ENCODE measurements at regions not wholly inside any gene's neighbourhood (a gene's known extent, or its start where the extent isn't known, plus 50 kb on each side); places are given as distances from the start of the nearest gene placed in this dataset.

DNA sequence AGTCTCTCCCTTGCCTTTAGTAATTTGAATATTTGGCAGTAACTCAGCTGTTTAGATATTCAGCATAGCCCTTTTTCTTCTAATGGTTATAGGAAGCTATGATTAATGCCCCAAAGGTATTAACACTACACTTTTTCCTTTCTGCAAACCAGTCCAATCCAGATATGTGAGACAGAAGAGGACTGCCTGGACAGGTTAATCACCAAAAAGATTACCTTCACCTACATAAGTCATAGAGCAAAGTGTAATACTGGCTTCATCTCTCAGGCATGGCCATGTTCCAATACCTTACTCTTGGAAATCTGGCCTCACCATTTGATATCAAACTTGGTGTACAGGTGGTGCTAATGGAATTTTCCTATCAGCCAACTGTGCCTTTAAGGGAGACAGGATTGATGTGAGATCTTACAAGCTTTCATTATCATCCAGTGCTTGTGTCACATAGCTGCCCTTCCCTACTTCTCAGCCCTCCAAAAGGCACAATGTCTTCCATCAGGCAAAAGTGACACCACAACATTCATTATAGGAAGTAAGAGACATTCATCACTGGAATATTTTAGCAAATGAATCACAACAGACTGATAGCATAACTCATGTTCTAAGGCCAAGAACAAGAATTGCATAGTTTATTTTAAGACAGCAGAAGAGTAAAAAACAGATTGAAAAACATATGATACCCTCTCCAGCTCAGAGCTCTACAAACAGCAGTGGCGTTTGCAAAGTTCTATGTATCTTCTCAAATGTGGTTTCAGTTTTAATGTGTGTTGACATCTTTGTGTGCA is 91.2 kb upstream of the PAM start:
- no peaks in the 10 kb centered on the region for H3K36me3 ChIP-seq (ENCODE audit: insufficient read depth, low read length)
- no peaks in the 10 kb centered on the region for H3K9me3 ChIP-seq (ENCODE audit: control insufficient read depth in 1 of 2, insufficient read depth in 1 of 2, low read length in 2 of 2)
- TF ChIP-seq, protein P1, sequence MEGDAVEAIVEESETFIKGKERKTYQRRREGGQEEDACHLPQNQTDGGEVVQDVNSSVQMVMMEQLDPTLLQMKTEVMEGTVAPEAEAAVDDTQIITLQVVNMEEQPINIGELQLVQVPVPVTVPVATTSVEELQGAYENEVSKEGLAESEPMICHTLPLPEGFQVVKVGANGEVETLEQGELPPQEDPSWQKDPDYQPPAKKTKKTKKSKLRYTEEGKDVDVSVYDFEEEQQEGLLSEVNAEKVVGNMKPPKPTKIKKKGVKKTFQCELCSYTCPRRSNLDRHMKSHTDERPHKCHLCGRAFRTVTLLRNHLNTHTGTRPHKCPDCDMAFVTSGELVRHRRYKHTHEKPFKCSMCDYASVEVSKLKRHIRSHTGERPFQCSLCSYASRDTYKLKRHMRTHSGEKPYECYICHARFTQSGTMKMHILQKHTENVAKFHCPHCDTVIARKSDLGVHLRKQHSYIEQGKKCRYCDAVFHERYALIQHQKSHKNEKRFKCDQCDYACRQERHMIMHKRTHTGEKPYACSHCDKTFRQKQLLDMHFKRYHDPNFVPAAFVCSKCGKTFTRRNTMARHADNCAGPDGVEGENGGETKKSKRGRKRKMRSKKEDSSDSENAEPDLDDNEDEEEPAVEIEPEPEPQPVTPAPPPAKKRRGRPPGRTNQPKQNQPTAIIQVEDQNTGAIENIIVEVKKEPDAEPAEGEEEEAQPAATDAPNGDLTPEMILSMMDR (IDR thresholded peaks at IDR 0.05): no peak
- ATAC-seq (ENCODE audit: poor library complexity) (no peak), DNase-seq (no peak)
- H3K27me3 ChIP-seq (ENCODE audit: control insufficient read depth in 1 of 2, insufficient read depth in 2 of 2, low read length in 2 of 2): no peaks in the 10 kb centered on the region
- Mint-ChIP-seq H3K27me3 (peaks cover 8% of the 10 kb centered on the region), H3K36me3 (ENCODE audit: low read depth) (no peaks in the 10 kb centered on the region), H3K4me1 (ENCODE audit: low read depth) (no peaks in the 10 kb centered on the region), H3K27ac (no peak overlapping the region), H3K4me3 (no peak overlapping the region), H3K9me3 (no peaks in the 10 kb centered on the region)
- no peak overlapping the region for H3K27ac ChIP-seq (ENCODE audit: low read depth in 1 of 2, low read length in 2 of 2)
- intact Hi-C loops (cut with DNase I, micrococcal nuclease): no loop called here
- no peak overlapping the region for H3K4me3 ChIP-seq (ENCODE audit: low read length)
- H3K4me1 ChIP-seq (ENCODE audit: insufficient read depth, low read length): no peaks in the 10 kb centered on the region
- POLR2A ChIA-PET: no interaction called here
- CTCF ChIA-PET: no interaction called here

DNA sequence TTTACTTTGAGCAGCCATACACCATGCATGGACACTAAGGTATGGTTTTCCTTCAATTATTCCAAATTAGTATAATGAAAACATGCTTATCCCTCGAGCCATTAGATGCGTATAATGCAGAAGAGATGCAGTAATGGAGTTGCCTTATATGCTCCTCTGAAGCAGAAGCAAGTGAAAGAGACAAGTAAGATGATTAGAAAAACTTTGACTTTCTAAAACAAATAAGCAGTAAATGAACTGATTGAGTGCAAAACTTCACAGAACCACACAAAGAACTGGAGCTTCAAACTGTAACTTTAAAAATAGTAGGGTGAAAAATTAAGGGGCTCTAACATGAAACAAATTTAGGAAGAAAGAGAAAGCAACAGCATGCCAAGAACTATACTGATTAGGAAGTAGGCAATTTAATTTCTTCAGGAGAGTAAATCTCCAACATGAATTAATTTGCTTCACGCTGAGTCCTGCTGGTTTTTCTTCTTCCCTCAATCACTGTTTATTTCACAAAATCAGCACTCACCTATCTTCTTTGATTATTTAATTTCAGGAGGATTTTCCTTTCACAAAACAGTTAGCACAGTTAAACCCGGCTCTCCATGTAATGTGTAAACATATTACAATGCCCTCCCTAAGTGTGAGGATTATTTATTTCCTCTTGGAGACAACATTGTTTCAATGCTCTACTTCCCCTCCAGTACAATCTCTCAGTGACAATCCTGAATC is 90.3 kb upstream of the PAM start:
- Histone ChIP-seq H3K27ac (ENCODE audit: low read depth in 1 of 2, low read length in 2 of 2) (no peak overlapping the region), H3K4me1 (ENCODE audit: insufficient read depth, low read length) (no peaks in the 10 kb centered on the region), H3K4me3 (ENCODE audit: low read length) (no peak overlapping the region), H3K27me3 (ENCODE audit: control insufficient read depth in 1 of 2, insufficient read depth in 2 of 2, low read length in 2 of 2) (no peaks in the 10 kb centered on the region), H3K36me3 (ENCODE audit: insufficient read depth, low read length) (no peaks in the 10 kb centered on the region), H3K9me3 (ENCODE audit: control insufficient read depth in 1 of 2, insufficient read depth in 1 of 2, low read length in 2 of 2) (no peaks in the 10 kb centered on the region)
- Mint-ChIP-seq H3K36me3 (ENCODE audit: low read depth) (no peaks in the 10 kb centered on the region), H3K4me3 (no peak overlapping the region), H3K27ac (no peak overlapping the region), H3K9me3 (no peaks in the 10 kb centered on the region), H3K4me1 (ENCODE audit: low read depth) (no peaks in the 10 kb centered on the region), H3K27me3 (peaks cover 11% of the 10 kb centered on the region)
- intact Hi-C loops (cut with DNase I, micrococcal nuclease): no loop called here
- POLR2A ChIA-PET: no interaction called here
- TF ChIP-seq, protein P1 (IDR thresholded peaks at IDR 0.05): no peak
- DNase-seq (no peak), ATAC-seq (ENCODE audit: poor library complexity) (no peak)
- CTCF ChIA-PET: no interaction called here

DNA sequence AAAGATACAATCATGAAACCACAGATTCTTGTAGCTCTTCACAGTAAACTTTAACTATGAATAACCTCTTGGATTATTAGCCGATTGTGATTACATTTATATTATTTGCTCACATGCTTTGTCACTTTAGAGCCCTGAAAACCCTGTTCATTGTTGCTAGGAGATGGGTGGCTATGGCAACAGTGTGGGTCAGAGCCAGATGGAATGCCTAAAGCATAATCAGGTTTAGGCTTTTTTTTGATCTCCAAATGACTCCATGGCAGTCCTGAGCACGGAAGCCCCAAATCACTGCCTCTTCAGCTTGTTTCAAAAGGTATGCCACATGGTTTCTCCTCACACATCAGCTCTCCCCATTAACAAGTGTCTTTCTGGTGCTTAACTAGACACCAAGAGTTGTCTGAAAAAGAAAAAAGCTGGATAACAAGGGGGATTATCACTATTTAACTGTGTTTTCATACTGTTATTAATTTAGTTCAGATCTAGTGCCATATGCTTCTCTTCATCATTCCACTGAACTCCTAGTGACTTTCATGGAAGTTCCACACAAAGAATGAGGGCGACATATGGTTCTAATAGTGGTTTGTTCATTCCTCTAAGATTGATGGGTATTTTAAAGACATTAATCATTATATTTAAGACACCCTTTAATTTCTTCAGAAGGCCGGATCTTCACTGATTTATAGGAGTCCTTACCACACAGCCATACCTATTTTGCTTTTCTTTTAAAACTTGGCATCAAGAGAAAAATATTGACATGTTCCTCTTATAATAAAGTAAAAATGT is 88.8 kb upstream of the PAM start:
- Histone ChIP-seq H3K4me3 (ENCODE audit: low read length) (no peak overlapping the region), H3K36me3 (ENCODE audit: insufficient read depth, low read length) (no peaks in the 10 kb centered on the region), H3K27ac (ENCODE audit: low read depth in 1 of 2, low read length in 2 of 2) (no peak overlapping the region), H3K27me3 (ENCODE audit: control insufficient read depth in 1 of 2, insufficient read depth in 2 of 2, low read length in 2 of 2) (no peaks in the 10 kb centered on the region), H3K4me1 (ENCODE audit: insufficient read depth, low read length) (no peaks in the 10 kb centered on the region), H3K9me3 (ENCODE audit: control insufficient read depth in 1 of 2, insufficient read depth in 1 of 2, low read length in 2 of 2) (no peaks in the 10 kb centered on the region)
- intact Hi-C loops (cut with DNase I, micrococcal nuclease): no loop called here
- H3K4me3 Mint-ChIP-seq: no peak overlapping the region
- H3K36me3 Mint-ChIP-seq (ENCODE audit: low read depth): no peaks in the 10 kb centered on the region
- DNase-seq: no peak
- CTCF ChIA-PET: no interaction called here
- ATAC-seq (ENCODE audit: poor library complexity): no peak
- no peaks in the 10 kb centered on the region for H3K4me1 Mint-ChIP-seq (ENCODE audit: low read depth)
- H3K27me3 Mint-ChIP-seq: peaks cover 16% of the 10 kb centered on the region
- TF ChIP-seq, protein P1 (IDR thresholded peaks at IDR 0.05): no peak
- H3K27ac Mint-ChIP-seq: no peak overlapping the region
- POLR2A ChIA-PET: no interaction called here
- H3K9me3 Mint-ChIP-seq: no peaks in the 10 kb centered on the region
